HEK293 (cell line): ENCODE measurements at regions not wholly inside any gene's neighbourhood (a gene's known extent, or its start where the extent isn't known, plus 50 kb on each side); places are given as distances from the start of the nearest gene placed in this dataset.

Experiments used
- CTCF ChIP-seq: fragments of 450-650 bp; formaldehyde crosslinking; IDR thresholded peaks from 2 replicates; pipeline ENCODE4 v1.5.1; 2016; ENCODE audit warnings: missing biosample characterization, missing genetic modification characterization
- HIC1 ChIP-seq: fragments of 450-650 bp; formaldehyde crosslinking; IDR thresholded peaks from 2 replicates; pipeline ENCODE4 v1.5.1; 2016; ENCODE audit warnings: missing biosample characterization, missing genetic modification characterization
- MZF1 ChIP-seq: fragments of 450-650 bp; formaldehyde crosslinking; IDR thresholded peaks from 2 replicates; pipeline ENCODE4 v1.5.1; 2017; ENCODE audit warnings: missing biosample characterization, missing genetic modification characterization, borderline replicate concordance
- SP2 ChIP-seq: fragments of 450-650 bp; formaldehyde crosslinking; IDR thresholded peaks from 2 replicates; pipeline ENCODE4 v1.5.1; 2016; ENCODE audit warnings: missing biosample characterization, missing genetic modification characterization
- ZEB2 ChIP-seq: fragments of 450-650 bp; formaldehyde crosslinking; IDR thresholded peaks from 2 replicates; pipeline ENCODE4 v1.5.1; 2016; ENCODE audit warnings: missing biosample characterization, missing genetic modification characterization
- ZFP3 ChIP-seq: fragments of 450-650 bp; formaldehyde crosslinking; IDR thresholded peaks from 2 replicates; pipeline ENCODE4 v1.5.1; 2016; ENCODE audit warnings: low read depth, missing biosample characterization, missing genetic modification characterization
- ZNF24 ChIP-seq: fragments of 450-650 bp; formaldehyde crosslinking; IDR thresholded peaks from 2 replicates; pipeline ENCODE4 v1.5.1; 2016; ENCODE audit warnings: missing biosample characterization, missing genetic modification characterization
- ZNF311 ChIP-seq: fragments of 450-650 bp; formaldehyde crosslinking; IDR thresholded peaks from 2 replicates; pipeline ENCODE4 v1.5.1; 2017; ENCODE audit warnings: missing biosample characterization, missing genetic modification characterization, borderline replicate concordance
- ZNF561 ChIP-seq: fragments of 450-650 bp; IDR thresholded peaks from 2 replicates; pipeline ENCODE4 v1.5.1; 2018; ENCODE audit warnings: missing biosample characterization, missing genetic modification characterization, borderline replicate concordance
- ZNF747 ChIP-seq: fragments of 450-650 bp; formaldehyde crosslinking; IDR thresholded peaks from 2 replicates; pipeline ENCODE4 v1.5.1; 2016; ENCODE audit warnings: missing biosample characterization, missing genetic modification characterization
- TF ChIP-seq, protein P1 (sequence below): fragments of 450-650 bp; formaldehyde crosslinking; IDR thresholded peaks from 2 replicates; pipeline ENCODE4 v1.5.1; 2016; ENCODE audit warnings: missing biosample characterization, missing genetic modification characterization
- TF ChIP-seq, protein P2 (sequence below): fragments of 450-650 bp; formaldehyde crosslinking; IDR thresholded peaks from 2 replicates; pipeline ENCODE4 v1.5.1; 2016; ENCODE audit warnings: missing biosample characterization, missing genetic modification characterization

DNA sequence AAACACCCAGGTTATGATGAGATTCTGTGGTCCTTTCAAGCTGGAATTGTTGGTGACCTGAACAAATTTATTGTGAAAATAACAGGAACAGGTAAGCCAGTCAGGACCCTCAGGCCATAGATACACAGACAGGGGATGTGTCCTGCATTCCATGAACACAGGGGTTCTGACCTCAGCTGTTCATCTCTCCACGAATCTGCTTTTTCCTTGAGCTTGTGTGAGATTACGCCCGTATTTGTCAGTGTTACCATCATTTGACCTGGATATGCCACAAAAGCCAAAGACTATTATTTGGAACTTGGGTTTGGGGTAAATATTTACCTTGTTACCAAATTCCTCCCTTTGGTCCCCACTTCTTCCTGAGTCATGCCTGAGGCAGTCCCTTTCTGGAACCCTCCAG is 288.9 kb downstream of the PREX1 start:
- TF ChIP-seq, protein P1, sequence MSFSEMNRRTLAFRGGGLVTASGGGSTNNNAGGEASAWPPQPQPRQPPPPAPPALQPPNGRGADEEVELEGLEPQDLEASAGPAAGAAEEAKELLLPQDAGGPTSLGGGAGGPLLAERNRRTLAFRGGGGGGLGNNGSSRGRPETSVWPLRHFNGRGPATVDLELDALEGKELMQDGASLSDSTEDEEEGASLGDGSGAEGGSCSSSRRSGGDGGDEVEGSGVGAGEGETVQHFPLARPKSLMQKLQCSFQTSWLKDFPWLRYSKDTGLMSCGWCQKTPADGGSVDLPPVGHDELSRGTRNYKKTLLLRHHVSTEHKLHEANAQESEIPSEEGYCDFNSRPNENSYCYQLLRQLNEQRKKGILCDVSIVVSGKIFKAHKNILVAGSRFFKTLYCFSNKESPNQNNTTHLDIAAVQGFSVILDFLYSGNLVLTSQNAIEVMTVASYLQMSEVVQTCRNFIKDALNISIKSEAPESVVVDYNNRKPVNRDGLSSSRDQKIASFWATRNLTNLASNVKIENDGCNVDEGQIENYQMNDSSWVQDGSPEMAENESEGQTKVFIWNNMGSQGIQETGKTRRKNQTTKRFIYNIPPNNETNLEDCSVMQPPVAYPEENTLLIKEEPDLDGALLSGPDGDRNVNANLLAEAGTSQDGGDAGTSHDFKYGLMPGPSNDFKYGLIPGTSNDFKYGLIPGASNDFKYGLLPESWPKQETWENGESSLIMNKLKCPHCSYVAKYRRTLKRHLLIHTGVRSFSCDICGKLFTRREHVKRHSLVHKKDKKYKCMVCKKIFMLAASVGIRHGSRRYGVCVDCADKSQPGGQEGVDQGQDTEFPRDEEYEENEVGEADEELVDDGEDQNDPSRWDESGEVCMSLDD (tag by site-specific recombination): no peak
- no peak for TF ChIP-seq CTCF (tag by site-specific recombination)
- no peak for TF ChIP-seq ZNF311
- no peak for TF ChIP-seq ZEB2 (tag by site-specific recombination)
- TF ChIP-seq ZNF561 (tag by site-specific recombination): no peak
- TF ChIP-seq HIC1 (tag by site-specific recombination): no peak
- no peak for TF ChIP-seq ZNF24 (tag by site-specific recombination)
- TF ChIP-seq ZNF747 (tag by site-specific recombination): no peak
- TF ChIP-seq SP2 (tag by site-specific recombination): no peak
- no peak for TF ChIP-seq ZFP3 (tag by site-specific recombination)
- no peak for TF ChIP-seq MZF1 (tag by site-specific recombination)
- TF ChIP-seq, protein P2, sequence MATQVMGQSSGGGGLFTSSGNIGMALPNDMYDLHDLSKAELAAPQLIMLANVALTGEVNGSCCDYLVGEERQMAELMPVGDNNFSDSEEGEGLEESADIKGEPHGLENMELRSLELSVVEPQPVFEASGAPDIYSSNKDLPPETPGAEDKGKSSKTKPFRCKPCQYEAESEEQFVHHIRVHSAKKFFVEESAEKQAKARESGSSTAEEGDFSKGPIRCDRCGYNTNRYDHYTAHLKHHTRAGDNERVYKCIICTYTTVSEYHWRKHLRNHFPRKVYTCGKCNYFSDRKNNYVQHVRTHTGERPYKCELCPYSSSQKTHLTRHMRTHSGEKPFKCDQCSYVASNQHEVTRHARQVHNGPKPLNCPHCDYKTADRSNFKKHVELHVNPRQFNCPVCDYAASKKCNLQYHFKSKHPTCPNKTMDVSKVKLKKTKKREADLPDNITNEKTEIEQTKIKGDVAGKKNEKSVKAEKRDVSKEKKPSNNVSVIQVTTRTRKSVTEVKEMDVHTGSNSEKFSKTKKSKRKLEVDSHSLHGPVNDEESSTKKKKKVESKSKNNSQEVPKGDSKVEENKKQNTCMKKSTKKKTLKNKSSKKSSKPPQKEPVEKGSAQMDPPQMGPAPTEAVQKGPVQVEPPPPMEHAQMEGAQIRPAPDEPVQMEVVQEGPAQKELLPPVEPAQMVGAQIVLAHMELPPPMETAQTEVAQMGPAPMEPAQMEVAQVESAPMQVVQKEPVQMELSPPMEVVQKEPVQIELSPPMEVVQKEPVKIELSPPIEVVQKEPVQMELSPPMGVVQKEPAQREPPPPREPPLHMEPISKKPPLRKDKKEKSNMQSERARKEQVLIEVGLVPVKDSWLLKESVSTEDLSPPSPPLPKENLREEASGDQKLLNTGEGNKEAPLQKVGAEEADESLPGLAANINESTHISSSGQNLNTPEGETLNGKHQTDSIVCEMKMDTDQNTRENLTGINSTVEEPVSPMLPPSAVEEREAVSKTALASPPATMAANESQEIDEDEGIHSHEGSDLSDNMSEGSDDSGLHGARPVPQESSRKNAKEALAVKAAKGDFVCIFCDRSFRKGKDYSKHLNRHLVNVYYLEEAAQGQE: no peak
